ENCODE measurements at regions not wholly inside any gene's neighbourhood (a gene's known extent, or its start where the extent isn't known, plus 50 kb on each side); places are given as distances from the start of the nearest gene placed in this dataset.

GRCh38 chr14:88993946-88994345 lies 169.5 kb downstream of the TTC8 start:
- peaks cover 6% of the 10 kb centered on the region for H3K27me3 Mint-ChIP-seq (ENCODE audit: low read depth)
- no peaks in the 10 kb centered on the region for H3K36me3 Mint-ChIP-seq (ENCODE audit: low read depth)
- H3K9me3 Mint-ChIP-seq = peaks cover 3% of the 10 kb centered on the region
- H3K4me1 Mint-ChIP-seq (ENCODE audit: low read depth) = no peaks in the 10 kb centered on the region
- no peak overlapping the region for H3K4me3 Mint-ChIP-seq
- no peak overlapping the region for H3K27ac Mint-ChIP-seq

- H3K27ac Mint-ChIP-seq = no peak overlapping the region
- H3K36me3 Mint-ChIP-seq (ENCODE audit: low read depth) = no peaks in the 10 kb centered on the region
- no peaks in the 10 kb centered on the region for H3K4me1 Mint-ChIP-seq (ENCODE audit: low read depth)
- no peak overlapping the region for H3K4me3 Mint-ChIP-seq
- H3K27me3 Mint-ChIP-seq (ENCODE audit: low read depth) = peaks cover 6% of the 10 kb centered on the region
- H3K9me3 Mint-ChIP-seq = peaks cover 3% of the 10 kb centered on the region
These were observed 171.2 kb downstream of the TTC8 start for GRCh38 chr14:88995437-88996198.

GRCh38 chr14:88998027-88998426 lies 173.6 kb downstream of the TTC8 start:
- Mint-ChIP-seq H3K4me1 (ENCODE audit: low read depth) (no peaks in the 10 kb centered on the region), H3K27me3 (ENCODE audit: low read depth) (no peaks in the 10 kb centered on the region), H3K36me3 (ENCODE audit: low read depth) (no peaks in the 10 kb centered on the region), H3K9me3 (no peaks in the 10 kb centered on the region), H3K27ac (no peak overlapping the region), H3K4me3 (no peak overlapping the region)

GRCh38 chr14:88999137-88999536 lies 174.7 kb downstream of the TTC8 start:
- Mint-ChIP-seq H3K27me3 (ENCODE audit: low read depth) (peaks cover 5% of the 10 kb centered on the region), H3K36me3 (ENCODE audit: low read depth) (no peaks in the 10 kb centered on the region), H3K4me1 (ENCODE audit: low read depth) (no peaks in the 10 kb centered on the region), H3K9me3 (no peaks in the 10 kb centered on the region), H3K27ac (no peak overlapping the region), H3K4me3 (no peak overlapping the region)

DNA sequence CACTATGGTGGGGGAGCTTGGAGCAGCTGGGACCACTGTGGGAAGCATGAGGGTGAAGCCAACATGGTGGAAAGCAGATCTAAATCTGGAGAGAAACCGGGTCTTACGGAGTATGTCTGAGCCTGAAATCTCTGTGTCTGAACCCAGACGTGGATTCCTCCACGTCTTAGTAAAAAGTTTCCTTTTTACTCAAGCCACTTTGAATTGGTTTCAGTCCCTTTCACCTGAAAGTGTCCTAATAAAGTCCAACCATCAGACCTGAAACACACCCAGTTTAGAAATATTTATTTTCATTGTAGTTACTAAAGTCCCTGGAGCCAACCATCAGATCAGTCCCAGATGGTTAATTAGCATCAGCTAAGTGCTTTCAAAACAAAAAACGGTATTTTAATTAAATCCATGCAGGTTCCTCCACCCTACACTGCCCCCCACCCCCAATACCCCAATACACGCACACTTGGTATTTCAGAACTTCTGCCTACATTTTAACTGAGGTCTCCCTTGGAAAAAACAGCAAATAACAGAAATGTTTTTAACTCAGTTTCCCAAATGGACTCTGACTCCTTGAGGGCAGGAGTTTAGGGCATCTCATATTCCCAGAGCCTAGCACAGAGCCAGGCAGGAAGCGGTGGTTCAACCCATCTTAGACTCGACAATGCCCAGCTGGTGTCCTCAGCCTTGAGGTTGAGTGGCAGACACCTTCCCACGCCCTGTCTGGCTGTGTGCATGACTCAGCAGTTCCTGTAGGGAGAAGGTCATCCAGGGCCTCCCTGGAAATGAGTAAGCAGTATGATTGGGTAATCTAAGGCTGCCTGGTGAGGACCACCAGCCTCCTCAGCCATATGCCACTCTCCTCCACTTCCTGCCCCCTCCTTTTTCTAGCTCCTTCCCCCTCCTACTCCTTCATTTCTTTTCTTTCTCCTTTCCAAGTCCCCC lies 175.8 kb downstream of the TTC8 start:
- Mint-ChIP-seq H3K4me1 (ENCODE audit: low read depth) (no peaks in the 10 kb centered on the region), H3K36me3 (ENCODE audit: low read depth) (no peaks in the 10 kb centered on the region), H3K27me3 (ENCODE audit: low read depth) (peaks cover 9% of the 10 kb centered on the region), H3K27ac (no peak overlapping the region), H3K4me3 (no peak overlapping the region), H3K9me3 (no peaks in the 10 kb centered on the region)

GRCh38 chr14:89004166-89004565 lies 179.7 kb downstream of the TTC8 start:
- Mint-ChIP-seq H3K27me3 (ENCODE audit: low read depth) (peaks cover 9% of the 10 kb centered on the region), H3K27ac (no peak overlapping the region), H3K36me3 (ENCODE audit: low read depth) (no peaks in the 10 kb centered on the region), H3K9me3 (no peaks in the 10 kb centered on the region), H3K4me1 (ENCODE audit: low read depth) (no peaks in the 10 kb centered on the region), H3K4me3 (no peak overlapping the region)

DNA sequence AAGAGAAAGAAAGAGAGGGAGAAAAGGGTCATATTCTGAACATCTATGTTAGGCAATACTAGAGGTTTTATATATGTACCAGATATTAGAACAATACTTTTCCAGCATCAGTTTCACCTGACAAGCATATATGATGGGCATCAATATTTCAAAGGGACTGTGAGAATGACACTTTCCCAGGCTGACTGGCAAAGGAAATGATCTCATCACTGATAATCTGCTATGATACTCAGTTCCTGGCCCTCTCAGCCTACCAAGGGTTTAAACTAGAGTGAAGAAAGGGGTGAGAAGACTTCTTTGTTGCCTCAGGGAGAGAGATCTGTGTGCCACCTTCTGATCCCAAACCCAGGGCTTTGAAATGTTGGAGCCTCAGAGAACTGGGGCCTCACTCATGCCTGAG lies 183.5 kb downstream of the TTC8 start:
- Mint-ChIP-seq H3K4me3 (no peak overlapping the region), H3K36me3 (ENCODE audit: low read depth) (no peaks in the 10 kb centered on the region), H3K27ac (no peak overlapping the region), H3K9me3 (no peaks in the 10 kb centered on the region), H3K27me3 (ENCODE audit: low read depth) (peaks cover 12% of the 10 kb centered on the region), H3K4me1 (ENCODE audit: low read depth) (no peaks in the 10 kb centered on the region)

- H3K4me3 Mint-ChIP-seq = no peak overlapping the region
- peaks cover 3% of the 10 kb centered on the region for H3K27me3 Mint-ChIP-seq (ENCODE audit: low read depth)
- no peaks in the 10 kb centered on the region for H3K9me3 Mint-ChIP-seq
- no peak overlapping the region for H3K27ac Mint-ChIP-seq
- H3K36me3 Mint-ChIP-seq (ENCODE audit: low read depth) = no peaks in the 10 kb centered on the region
- no peaks in the 10 kb centered on the region for H3K4me1 Mint-ChIP-seq (ENCODE audit: low read depth)
These were observed 187.2 kb downstream of the TTC8 start for GRCh38 chr14:89011355-89012281.

DNA sequence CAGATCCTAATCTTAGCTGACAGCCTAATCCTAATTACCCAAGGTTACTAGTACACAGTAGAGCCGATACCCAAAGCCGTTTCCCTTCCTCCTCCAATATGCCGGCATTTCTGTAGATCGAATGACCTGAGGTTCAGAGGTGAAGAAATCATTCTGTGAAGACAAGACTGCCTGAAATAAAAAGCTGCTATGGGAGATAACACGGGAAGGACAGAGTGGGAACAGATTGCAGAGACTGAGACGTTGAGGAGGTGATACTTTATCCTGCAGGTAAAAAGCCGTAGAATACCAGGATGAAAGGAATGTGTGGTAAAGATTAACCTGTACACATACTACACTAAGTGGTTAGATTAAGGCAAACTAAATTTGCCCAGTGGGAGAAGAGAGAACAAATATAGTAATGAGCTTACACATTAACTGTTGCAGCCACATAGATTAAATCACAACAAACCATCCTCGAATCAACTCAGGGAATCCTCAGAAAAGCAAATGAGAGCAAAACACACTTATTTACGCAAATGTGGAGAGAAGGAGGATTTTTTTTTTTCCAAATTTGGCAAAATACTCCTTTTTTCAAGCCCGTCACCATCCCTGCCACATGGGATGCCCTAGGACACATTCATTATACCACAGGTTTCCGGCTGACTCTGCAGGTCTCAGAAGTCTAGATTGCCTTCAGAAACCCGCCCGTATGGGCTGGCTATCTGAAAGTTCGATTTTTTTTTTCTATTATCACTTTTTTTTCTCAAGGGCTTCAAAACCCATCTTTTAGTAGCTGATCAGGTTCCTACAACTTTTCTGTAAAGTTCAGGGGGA lies 188.0 kb downstream of the TTC8 start:
- H3K27me3 Mint-ChIP-seq (ENCODE audit: low read depth) = peaks cover 3% of the 10 kb centered on the region
- no peaks in the 10 kb centered on the region for H3K4me1 Mint-ChIP-seq (ENCODE audit: low read depth)
- no peaks in the 10 kb centered on the region for H3K9me3 Mint-ChIP-seq
- no peaks in the 10 kb centered on the region for H3K36me3 Mint-ChIP-seq (ENCODE audit: low read depth)
- no peak overlapping the region for H3K4me3 Mint-ChIP-seq
- no peak overlapping the region for H3K27ac Mint-ChIP-seq

- H3K27me3 Mint-ChIP-seq (ENCODE audit: low read depth) = peaks cover 3% of the 10 kb centered on the region
- no peak overlapping the region for H3K27ac Mint-ChIP-seq
- H3K4me1 Mint-ChIP-seq (ENCODE audit: low read depth) = no peaks in the 10 kb centered on the region
- H3K4me3 Mint-ChIP-seq = no peak overlapping the region
- H3K9me3 Mint-ChIP-seq = no peaks in the 10 kb centered on the region
- no peaks in the 10 kb centered on the region for H3K36me3 Mint-ChIP-seq (ENCODE audit: low read depth)
These were observed 188.7 kb downstream of the TTC8 start for GRCh38 chr14:89013098-89013504.

GRCh38 chr14:89013698-89014568 lies 189.5 kb downstream of the TTC8 start:
- H3K4me1 Mint-ChIP-seq (ENCODE audit: low read depth) = no peaks in the 10 kb centered on the region
- no peaks in the 10 kb centered on the region for H3K9me3 Mint-ChIP-seq
- H3K27me3 Mint-ChIP-seq (ENCODE audit: low read depth) = peaks cover 3% of the 10 kb centered on the region
- H3K4me3 Mint-ChIP-seq = no peak overlapping the region
- no peaks in the 10 kb centered on the region for H3K36me3 Mint-ChIP-seq (ENCODE audit: low read depth)
- H3K27ac Mint-ChIP-seq = no peak overlapping the region

- H3K9me3 Mint-ChIP-seq = no peaks in the 10 kb centered on the region
- no peaks in the 10 kb centered on the region for H3K36me3 Mint-ChIP-seq (ENCODE audit: low read depth)
- peaks cover 3% of the 10 kb centered on the region for H3K27me3 Mint-ChIP-seq (ENCODE audit: low read depth)
- H3K4me1 Mint-ChIP-seq (ENCODE audit: low read depth) = no peaks in the 10 kb centered on the region
- H3K4me3 Mint-ChIP-seq = no peak overlapping the region
- H3K27ac Mint-ChIP-seq = no peak overlapping the region
These were observed 190.1 kb downstream of the TTC8 start for GRCh38 chr14:89014569-89014850.

GRCh38 chr14:89015016-89015415 lies 190.6 kb downstream of the TTC8 start:
- H3K36me3 Mint-ChIP-seq (ENCODE audit: low read depth) = no peaks in the 10 kb centered on the region
- H3K27me3 Mint-ChIP-seq (ENCODE audit: low read depth) = peaks cover 3% of the 10 kb centered on the region
- H3K9me3 Mint-ChIP-seq = no peaks in the 10 kb centered on the region
- H3K4me3 Mint-ChIP-seq = no peak overlapping the region
- H3K27ac Mint-ChIP-seq = no peak overlapping the region
- H3K4me1 Mint-ChIP-seq (ENCODE audit: low read depth) = no peaks in the 10 kb centered on the region

All from T-helper 1 cell treated with Interleukin-12 subunit alpha and Interleukin-12 subunit beta and Interleukin-4 antibody, amounts not matched to agents 30 μg/mL and 1 μg/mL, for 36 hours (primary cell).